NOMO-1 (cell line): ENCODE measurements at regions not wholly inside any gene's neighbourhood (a gene's known extent, or its start where the extent isn't known, plus 50 kb on each side); places are given as distances from the start of the nearest gene placed in this dataset.
"Not testable (repeated sequence)": the region's sequence is repeated elsewhere in the genome, so short reads cannot be mapped to it uniquely, and the experiment has no call there.

Experiments
- DNase-seq, 2 experiments: peaks; one replicate each; lab custom pipeline; 2025; ENCODE audit not compliant: unreplicated experiment in 2 of 2; lab: John Stamatoyannopoulos, UW

DNA sequence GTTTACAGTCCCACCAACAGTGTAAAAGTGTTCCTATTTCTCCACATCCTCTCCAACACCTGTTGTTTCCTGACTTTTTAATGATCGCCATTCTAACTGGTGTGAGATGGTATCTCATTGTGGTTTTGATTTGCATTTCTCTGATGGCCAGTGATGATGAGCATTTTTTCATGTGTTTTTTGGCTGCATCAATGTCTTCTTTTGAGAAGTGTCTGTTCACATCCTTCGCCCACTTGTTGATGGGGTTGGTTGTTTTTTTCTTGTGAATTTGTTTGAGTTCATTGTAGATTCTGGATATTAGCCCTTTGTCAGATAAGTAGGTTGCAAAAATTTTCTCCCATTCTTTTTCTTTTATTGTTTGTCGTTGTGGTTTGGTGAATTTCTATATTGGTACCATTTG, 242.5 kb downstream of the LRIG3 start:
- DNase-seq, result not testable (repeated sequence)

DNA sequence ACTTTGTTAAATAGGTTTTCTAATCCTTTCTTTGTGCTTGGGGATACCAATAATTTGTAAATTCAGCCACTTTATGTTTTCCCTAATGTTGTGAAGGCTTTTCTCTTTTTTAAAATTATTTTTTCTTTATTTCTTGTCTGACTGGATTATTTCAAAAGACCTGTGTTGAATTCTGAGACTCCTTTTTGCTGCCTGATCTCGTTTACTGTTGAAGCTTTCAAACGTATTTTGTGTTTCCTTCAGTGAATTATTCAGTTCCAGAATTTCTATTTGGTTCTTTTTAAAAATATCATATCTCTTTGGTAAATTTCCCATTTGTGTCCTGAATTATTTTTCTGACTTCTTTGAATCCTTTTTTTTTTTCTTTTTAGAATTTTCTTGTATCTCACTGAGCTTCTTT, 241.6 kb downstream of the LRIG3 start:
- DNase-seq, result no peak

GRCh38 chr12:58681730-58682129, 238.6 kb downstream of the LRIG3 start:
- DNase-seq, result no peak

DNA sequence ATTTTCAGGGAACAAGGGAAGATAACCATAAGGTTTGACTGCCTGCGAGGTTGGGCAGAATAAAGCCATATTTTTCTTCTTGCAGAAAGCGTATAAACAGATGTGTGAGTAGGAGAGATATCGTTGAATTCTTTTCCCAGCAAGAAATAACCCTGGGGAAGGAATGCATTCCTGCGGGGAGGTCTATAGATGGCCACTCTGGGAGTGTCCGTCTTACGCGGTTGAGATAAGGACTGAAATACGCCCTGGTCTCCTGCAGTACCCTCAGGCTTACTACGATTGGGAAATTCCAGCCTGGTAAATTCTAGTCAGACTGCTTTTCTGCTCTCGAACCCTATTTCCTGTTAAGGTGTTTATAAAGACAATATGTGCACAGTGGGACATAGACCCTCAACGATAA, 225.0 kb downstream of the LRIG3 start:
- DNase-seq, result no peak

DNA sequence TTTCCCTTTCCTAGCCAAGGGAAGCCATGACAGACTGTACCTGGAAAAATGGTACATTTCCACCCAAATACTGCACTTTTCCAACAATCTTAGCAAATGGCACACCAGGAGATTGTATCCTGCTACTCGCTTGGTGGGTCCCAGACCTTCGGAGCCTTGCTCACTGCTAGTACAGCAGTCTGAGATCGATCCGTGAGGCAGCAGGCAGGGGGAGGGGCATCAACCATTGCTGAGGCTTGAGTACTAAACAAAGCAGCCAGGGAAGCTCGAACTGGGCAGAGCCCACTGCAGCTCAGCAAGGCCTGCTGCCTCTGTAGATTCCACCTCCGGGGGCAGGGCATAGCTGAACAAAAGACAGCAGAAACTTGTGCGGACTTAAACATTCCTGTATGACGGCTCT, 218.8 kb downstream of the LRIG3 start:
- no peak for DNase-seq

GRCh38 chr12:58703866-58704265, 216.4 kb downstream of the LRIG3 start:
- no peak for DNase-seq

GRCh38 chr12:58704770-58705169, 215.5 kb downstream of the LRIG3 start:
- not testable (repeated sequence) for DNase-seq

DNA sequence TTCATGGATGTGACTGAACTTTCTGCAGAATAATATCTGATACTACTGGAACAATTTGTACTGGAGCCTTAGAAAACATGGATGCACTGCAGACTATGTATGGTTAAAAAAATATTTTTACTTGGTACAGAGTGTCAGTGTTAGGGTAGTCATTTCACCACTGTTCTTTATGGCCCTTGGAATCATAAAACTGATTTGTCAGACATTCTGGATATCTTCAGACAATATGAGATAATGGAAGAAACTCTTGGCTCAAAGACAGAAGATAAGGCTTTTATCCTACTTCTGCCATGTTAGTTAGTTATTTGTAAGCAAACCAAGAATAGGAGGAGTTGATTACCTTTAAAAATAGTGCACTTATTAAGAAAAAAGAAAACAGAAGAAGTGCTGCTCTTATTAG, 209.4 kb downstream of the LRIG3 start:
- DNase-seq, result no peak

DNA sequence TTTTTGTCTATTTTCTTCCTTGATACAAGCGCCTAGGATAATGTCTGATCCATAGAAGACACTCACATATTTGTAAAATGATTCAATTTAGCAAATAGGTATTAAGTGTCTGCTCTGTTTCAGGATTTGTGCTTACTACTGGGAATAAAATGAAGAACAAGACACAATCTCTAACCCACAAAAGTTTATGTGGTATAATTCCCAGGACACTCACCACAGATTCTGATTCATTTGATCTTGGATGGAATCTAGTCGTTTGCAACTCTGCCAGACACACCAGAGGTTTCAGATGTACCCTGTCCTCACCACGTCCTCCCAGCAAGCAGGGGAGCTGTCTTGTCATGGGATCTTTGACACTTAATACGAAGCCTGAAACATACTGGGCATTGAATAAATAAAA, 208.3 kb downstream of the LRIG3 start:
- no peak for DNase-seq

GRCh38 chr12:58712976-58713375, 207.3 kb downstream of the LRIG3 start:
- no peak for DNase-seq

- DNase-seq, result no peak
Measured at GRCh38 chr12:58719161-58719560, 201.1 kb downstream of the LRIG3 start.

DNA sequence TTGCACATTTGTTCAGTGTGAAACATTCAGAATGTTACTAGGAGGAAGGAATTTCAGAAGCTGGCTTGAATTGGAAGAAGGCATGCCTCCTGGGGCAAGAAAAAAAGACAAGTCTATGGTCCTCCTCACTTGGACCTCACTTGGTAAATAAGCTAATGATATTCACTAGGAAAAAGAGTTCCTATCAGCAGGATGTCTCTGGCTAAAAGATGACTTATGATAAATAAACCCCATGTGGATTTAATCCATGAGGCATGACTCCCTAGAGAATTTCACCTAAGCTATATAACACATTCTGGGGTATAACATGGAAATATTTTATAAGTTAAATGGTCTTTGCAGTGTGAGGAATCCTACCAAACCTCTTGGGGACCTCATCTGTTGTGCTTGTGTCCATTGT, 199.9 kb downstream of the LRIG3 start:
- no peak for DNase-seq

DNA sequence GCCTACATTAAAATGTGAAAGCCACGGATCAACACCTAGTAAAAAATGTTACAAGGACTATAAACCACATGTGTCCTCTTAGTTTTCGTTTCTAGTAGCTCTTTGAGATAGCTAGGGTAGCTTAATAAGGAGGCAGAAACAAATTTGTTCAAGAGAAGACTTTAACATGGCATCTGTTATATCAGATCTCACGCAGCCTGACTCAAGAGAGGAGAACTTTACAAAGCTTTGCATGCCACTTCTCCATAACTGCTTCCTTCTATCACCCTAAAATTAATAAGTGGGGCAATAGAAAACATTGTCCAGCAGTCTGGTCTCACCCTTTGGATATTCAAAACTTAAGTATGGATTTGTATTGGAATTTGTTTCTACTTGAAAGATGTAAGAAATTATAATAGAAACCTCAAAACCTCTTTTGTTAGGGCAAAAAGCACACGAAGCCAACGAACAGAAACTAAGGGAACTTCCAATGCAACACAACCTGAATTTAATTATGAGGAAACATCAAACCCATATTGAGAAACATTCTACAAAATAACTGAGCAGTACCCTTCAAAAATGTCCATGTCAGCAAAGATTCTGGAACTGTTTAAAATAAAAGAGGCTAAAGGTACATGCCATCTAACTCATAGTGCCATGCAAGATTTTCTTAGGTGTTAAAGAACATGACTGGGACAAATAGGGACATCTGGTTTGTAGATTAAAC, 194.8 kb downstream of the LRIG3 start:
- no peak for DNase-seq

- peak in 1 of 2 experiments; percentile 1 for DNase-seq
Measured at GRCh38 chr12:58727521-58727920, 192.8 kb downstream of the LRIG3 start.

DNA sequence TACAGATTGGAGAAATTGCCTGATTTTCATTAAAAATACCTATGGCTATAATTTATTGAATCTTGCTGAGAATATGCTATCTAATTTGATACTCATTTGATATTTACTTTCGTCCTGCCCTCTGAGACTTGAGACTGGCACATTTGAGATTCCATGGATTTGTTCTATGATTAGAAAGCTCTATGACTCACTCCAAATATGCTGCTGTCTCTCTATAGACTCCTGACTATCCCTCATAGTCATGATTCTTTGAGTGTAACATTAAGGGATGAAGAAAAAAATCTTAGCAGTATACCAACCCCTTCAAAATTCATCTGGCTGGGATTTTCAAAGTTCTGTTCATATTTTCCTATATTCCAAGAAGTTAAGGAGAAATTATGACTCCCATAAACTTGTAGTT, 191.9 kb downstream of the LRIG3 start:
- DNase-seq, result no peak

DNA sequence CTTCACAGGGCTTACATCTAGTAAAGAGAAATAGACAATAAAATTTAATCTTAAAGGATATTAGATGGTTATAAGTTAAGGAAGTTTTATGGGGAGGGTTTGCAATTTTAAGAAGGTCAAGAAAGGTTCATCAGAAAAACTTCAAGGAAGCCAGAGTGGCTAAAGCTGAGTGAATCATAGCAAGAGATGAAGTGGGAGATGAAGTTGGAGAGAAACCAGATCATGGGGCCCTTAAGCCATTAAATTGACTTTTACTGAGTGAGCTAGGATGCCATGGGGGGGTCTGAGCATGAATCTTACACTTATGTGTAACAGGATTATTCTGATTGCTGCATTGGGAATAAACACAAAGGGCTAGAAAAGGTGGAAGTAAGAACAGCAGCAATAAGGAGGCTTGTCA, 189.2 kb downstream of the LRIG3 start:
- no peak for DNase-seq

- no peak for DNase-seq
Measured at GRCh38 chr12:58732894-58733293, 187.4 kb downstream of the LRIG3 start.

DNA sequence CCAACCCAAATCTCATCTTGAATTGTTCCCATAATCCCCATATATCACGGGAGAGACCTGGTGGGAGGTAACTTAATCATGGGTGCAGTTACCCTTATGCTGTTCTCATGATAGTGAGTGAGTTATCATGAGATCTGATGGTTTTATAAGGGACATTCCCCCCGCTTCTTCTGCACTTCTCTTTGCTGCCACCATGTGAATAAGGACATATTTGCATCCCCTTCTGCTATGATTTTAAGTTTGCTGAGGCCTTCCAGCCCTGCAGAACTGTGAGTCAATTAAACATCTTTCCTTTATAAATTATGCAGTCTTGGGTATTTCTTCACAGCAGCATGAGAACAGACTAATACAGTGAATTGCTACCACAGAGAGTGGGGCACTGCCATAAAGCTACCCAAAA, 179.1 kb downstream of the LRIG3 start:
- DNase-seq, result no peak

- no peak for DNase-seq
Measured at GRCh38 chr12:58745348-58746125, 174.8 kb downstream of the LRIG3 start.

GRCh38 chr12:58747533-58747932, 172.8 kb downstream of the LRIG3 start:
- DNase-seq, result no peak

DNA sequence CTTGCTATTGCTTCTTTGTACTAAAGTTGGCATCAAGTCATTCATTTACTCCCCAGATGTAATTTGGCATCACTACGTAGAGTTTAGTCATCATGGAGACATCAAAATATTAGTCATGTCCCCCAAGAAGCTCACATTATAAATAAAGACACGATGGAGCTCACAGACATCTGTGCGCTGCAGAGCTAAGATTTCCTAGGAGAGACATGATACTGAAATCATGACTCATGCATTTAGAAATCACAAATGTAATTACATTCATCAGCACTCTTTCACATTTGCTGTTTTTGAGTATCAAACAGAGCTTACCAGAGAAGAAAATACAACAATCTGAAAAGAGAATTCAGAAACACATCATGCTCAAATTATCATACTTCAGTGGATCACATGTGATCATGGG, 169.8 kb downstream of the LRIG3 start:
- no peak for DNase-seq

- DNase-seq, result no peak
Measured at GRCh38 chr12:58757422-58757821, 162.9 kb downstream of the LRIG3 start.
